ENCODE measurements at regions not wholly inside any gene's neighbourhood (a gene's known extent, or its start where the extent isn't known, plus 50 kb on each side); places are given as distances from the start of the nearest gene placed in this dataset.
A peak's percentile ranks its signal among the peaks of the same experiment; 100 is the strongest.

GRCh38 chr3:118167571-118167970 is 867.1 kb downstream of the IGSF11 start:
- peak in 1 of 3 donors; percentile 10 for DNase-seq
- no peaks in the 10 kb centered on the region for H3K27me3 ChIP-seq (ENCODE audit: control insufficient read depth in 3 of 3, insufficient read depth in 3 of 3, low read length in 2 of 3)
- 59 to 75% methylated on average over 2 of the region's 2 CpGs for WGBS, 2 donors
- no peak for ATAC-seq (ENCODE audit: insufficient read depth, low FRiP score)
- no peak for TF ChIP-seq CTCF (IDR thresholded peaks at IDR 0.05; ENCODE audit: control extremely low read depth, extremely low read depth)
- no peaks in the 10 kb centered on the region for H3K36me3 ChIP-seq (ENCODE audit: control insufficient read depth in 4 of 4, insufficient read depth in 4 of 4, low read length in 4 of 4)
- no peak overlapping the region for H3K27ac ChIP-seq (ENCODE audit: low read depth in 1 of 2, low read length in 1 of 2)
- H3K4me1 ChIP-seq (ENCODE audit: control insufficient read depth in 5 of 5, insufficient read depth in 5 of 5, low read length in 5 of 5) = no peaks in the 10 kb centered on the region
- H3K9me3 ChIP-seq (ENCODE audit: control insufficient read depth in 4 of 4, insufficient read depth in 3 of 4, low read length in 3 of 4) = peaks cover 0 to 14% (median 0%) of the 10 kb centered on the region in 4 donors
- H3K9ac ChIP-seq (ENCODE audit: insufficient read depth in 1 of 2, low read length in 2 of 2) = no peak overlapping the region
- H3K4me3 ChIP-seq = no peak overlapping the region

GRCh38 chr3:118168175-118168574 is 866.5 kb downstream of the IGSF11 start:
- no peak for TF ChIP-seq CTCF (IDR thresholded peaks at IDR 0.05; ENCODE audit: control extremely low read depth, extremely low read depth)
- 76 to 81% methylated on average over 4 of the region's 4 CpGs for whole genome bisulfite sequencing, 2 donors
- DNase-seq = no peak
- H3K4me1 ChIP-seq (ENCODE audit: control insufficient read depth in 5 of 5, insufficient read depth in 5 of 5, low read length in 5 of 5) = no peaks in the 10 kb centered on the region
- H3K27ac ChIP-seq (ENCODE audit: low read depth in 1 of 2, low read length in 1 of 2) = no peak overlapping the region
- no peaks in the 10 kb centered on the region for H3K36me3 ChIP-seq (ENCODE audit: control insufficient read depth in 4 of 4, insufficient read depth in 4 of 4, low read length in 4 of 4)
- no peaks in the 10 kb centered on the region for H3K27me3 ChIP-seq (ENCODE audit: control insufficient read depth in 3 of 3, insufficient read depth in 3 of 3, low read length in 2 of 3)
- H3K9ac ChIP-seq (ENCODE audit: insufficient read depth in 1 of 2, low read length in 2 of 2) = no peak overlapping the region
- no peak for ATAC-seq (ENCODE audit: insufficient read depth, low FRiP score)
- H3K4me3 ChIP-seq = no peak overlapping the region
- peaks cover 0 to 10% (median 0%) of the 10 kb centered on the region in 4 donors for H3K9me3 ChIP-seq (ENCODE audit: control insufficient read depth in 4 of 4, insufficient read depth in 3 of 4, low read length in 3 of 4)

DNA sequence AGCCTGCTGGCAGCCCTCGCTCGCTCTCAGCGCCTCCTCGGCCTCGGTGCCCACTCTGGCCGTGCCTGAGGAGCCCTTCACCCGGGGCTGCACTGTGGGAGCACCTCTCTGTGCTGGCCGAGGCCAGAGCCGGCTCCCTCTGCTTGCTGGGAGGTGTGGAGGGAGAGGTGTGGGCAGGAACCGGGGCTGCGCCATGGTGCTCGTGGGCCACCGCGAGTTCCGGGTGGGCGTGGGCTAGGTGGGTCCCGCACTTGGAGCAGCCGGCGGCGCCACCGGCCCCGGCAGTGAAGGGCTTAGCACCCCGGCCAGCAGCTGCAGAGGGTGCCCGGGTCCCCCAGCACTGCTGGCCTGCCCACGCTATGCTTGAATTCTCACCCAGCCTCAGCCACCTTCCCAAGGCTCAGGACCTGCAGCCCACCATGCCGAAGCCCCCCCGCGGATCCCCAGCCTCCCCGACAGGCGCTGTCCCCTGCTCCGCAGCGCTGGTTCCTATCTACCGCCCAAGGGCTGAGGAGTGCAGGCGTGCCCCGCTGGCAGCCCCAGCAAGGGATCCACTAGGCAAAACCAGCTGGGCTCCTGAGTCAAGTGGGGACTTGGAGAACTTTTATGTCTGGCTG is 863.3 kb downstream of the IGSF11 start:
- H3K36me3 ChIP-seq (ENCODE audit: control insufficient read depth in 4 of 4, insufficient read depth in 4 of 4, low read length in 4 of 4) = no peaks in the 10 kb centered on the region
- ATAC-seq (ENCODE audit: insufficient read depth, low FRiP score) (peak; percentile 27), DNase-seq (no peak)
- no peak overlapping the region for H3K9ac ChIP-seq (ENCODE audit: insufficient read depth in 1 of 2, low read length in 2 of 2)
- H3K27me3 ChIP-seq (ENCODE audit: control insufficient read depth in 3 of 3, insufficient read depth in 3 of 3, low read length in 2 of 3) = no peaks in the 10 kb centered on the region
- TF ChIP-seq CTCF (IDR thresholded peaks at IDR 0.05; ENCODE audit: control extremely low read depth, extremely low read depth) = no peak
- WGBS, 2 donors = 94 to 96% methylated on average over 35 of the region's 35 CpGs
- no peaks in the 10 kb centered on the region for H3K4me1 ChIP-seq (ENCODE audit: control insufficient read depth in 5 of 5, insufficient read depth in 5 of 5, low read length in 5 of 5)
- H3K9me3 ChIP-seq (ENCODE audit: control insufficient read depth in 4 of 4, insufficient read depth in 3 of 4, low read length in 3 of 4) = peaks cover 0 to 10% (median 0%) of the 10 kb centered on the region in 4 donors
- no peak overlapping the region for H3K27ac ChIP-seq (ENCODE audit: low read depth in 1 of 2, low read length in 1 of 2)
- no peak overlapping the region for H3K4me3 ChIP-seq

DNA sequence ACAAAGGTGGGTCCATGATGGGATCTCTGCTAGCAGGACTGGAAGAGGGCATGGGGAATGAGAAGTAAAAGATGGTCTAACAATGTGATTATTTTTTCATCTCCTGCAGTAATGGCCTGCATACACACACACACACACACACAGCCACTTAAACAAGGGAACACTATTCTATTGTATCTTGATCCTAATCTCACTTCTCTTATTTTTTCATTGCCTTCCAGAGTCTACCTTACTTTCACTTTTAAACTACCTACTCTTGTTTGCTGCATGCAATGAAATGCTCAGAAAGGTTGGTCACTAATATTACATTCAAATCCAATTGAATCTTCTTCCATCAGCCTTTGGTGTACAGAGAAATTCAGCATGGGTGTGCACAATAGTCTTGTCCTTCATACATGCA is 853.8 kb downstream of the IGSF11 start:
- no peaks in the 10 kb centered on the region for H3K36me3 ChIP-seq (ENCODE audit: control insufficient read depth in 4 of 4, insufficient read depth in 4 of 4, low read length in 4 of 4)
- H3K27ac ChIP-seq (ENCODE audit: low read depth in 1 of 2, low read length in 1 of 2) = no peak overlapping the region
- H3K27me3 ChIP-seq (ENCODE audit: control insufficient read depth in 3 of 3, insufficient read depth in 3 of 3, low read length in 2 of 3) = no peaks in the 10 kb centered on the region
- no peak overlapping the region for H3K9ac ChIP-seq (ENCODE audit: insufficient read depth in 1 of 2, low read length in 2 of 2)
- no peak for DNase-seq
- H3K9me3 ChIP-seq (ENCODE audit: control insufficient read depth in 4 of 4, insufficient read depth in 3 of 4, low read length in 3 of 4) = peaks cover 0 to 2% (median 0%) of the 10 kb centered on the region in 4 donors
- no peak for TF ChIP-seq CTCF (IDR thresholded peaks at IDR 0.05; ENCODE audit: control extremely low read depth, extremely low read depth)
- no peak overlapping the region for H3K4me3 ChIP-seq
- ATAC-seq (ENCODE audit: insufficient read depth, low FRiP score) = no peak
- H3K4me1 ChIP-seq (ENCODE audit: control insufficient read depth in 5 of 5, insufficient read depth in 5 of 5, low read length in 5 of 5) = no peaks in the 10 kb centered on the region
